Suprapubic skin (tissue), 4 donors: ENCODE measurements at regions not wholly inside any gene's neighbourhood (a gene's known extent, or its start where the extent isn't known, plus 50 kb on each side); places are given as distances from the start of the nearest gene placed in this dataset.

Source experiments
- EP300 ChIP-seq: sonication (generic); formaldehyde crosslinking; IDR thresholded peaks from one replicate; pipeline ENCODE4 v1.6.1; 2017; ENCODE audit warnings: antibody characterized with exemption
- POLR2A ChIP-seq, 2 donors: fragments of 450-650 bp; IDR thresholded peaks; one replicate each; pipeline ENCODE4 v1.6.1; 2017; ENCODE audit warnings: antibody characterized with exemption in 2 of 2, mild to moderate bottlenecking in 2 of 2, moderate library complexity in 2 of 2
- POLR2AphosphoS5 ChIP-seq, 3 donors: sonication (generic); formaldehyde crosslinking; IDR thresholded peaks; one replicate each; pipeline ENCODE4 v1.6.1; 2017; ENCODE audit warnings: antibody characterized with exemption in 3 of 3
- TF ChIP-seq, protein P1 (sequence below), 2 donors: fragments of 200-600 bp in 1 of 2; fragments of 450-650 bp in 1 of 2; sonication (generic) in 1 of 2; IDR thresholded peaks; one replicate each; pipeline ENCODE4 v1.5.1; 2016 to 2019; ENCODE audit warnings: antibody characterized with exemption in 2 of 2, mild to moderate bottlenecking in 1 of 2, moderate library complexity in 1 of 2

DNA sequence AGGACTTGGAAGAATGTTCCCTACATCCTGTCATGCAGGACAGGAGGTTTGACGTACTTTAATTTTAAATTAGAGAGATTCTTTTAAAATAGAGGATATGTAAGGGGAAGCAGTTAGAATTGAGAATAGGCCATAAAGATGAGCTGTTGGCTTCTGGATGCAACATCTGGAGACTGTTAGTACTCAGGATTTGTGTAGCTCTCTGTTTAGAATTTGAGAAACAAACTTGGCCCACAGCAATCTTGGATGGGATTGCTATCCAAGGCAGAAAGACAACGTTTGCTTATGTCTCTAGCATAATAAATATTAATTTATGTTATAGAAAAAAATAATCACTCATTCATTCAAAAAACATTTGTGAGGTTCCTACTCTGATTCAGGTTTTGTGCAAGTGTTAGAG lies 398.4 kb upstream of the NOVA1 start:
- TF ChIP-seq, protein P1, sequence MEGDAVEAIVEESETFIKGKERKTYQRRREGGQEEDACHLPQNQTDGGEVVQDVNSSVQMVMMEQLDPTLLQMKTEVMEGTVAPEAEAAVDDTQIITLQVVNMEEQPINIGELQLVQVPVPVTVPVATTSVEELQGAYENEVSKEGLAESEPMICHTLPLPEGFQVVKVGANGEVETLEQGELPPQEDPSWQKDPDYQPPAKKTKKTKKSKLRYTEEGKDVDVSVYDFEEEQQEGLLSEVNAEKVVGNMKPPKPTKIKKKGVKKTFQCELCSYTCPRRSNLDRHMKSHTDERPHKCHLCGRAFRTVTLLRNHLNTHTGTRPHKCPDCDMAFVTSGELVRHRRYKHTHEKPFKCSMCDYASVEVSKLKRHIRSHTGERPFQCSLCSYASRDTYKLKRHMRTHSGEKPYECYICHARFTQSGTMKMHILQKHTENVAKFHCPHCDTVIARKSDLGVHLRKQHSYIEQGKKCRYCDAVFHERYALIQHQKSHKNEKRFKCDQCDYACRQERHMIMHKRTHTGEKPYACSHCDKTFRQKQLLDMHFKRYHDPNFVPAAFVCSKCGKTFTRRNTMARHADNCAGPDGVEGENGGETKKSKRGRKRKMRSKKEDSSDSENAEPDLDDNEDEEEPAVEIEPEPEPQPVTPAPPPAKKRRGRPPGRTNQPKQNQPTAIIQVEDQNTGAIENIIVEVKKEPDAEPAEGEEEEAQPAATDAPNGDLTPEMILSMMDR (IDR thresholded peaks at IDR 0.05), result no peak
- TF ChIP-seq POLR2AphosphoS5 (IDR thresholded peaks at IDR 0.05), result no peak
- no peak for TF ChIP-seq EP300
- TF ChIP-seq POLR2A (IDR thresholded peaks at IDR 0.05), result no peak
